ENCODE measurements at regions not wholly inside any gene's neighbourhood (a gene's known extent, or its start where the extent isn't known, plus 50 kb on each side); places are given as distances from the start of the nearest gene placed in this dataset.

GRCh38 chr4:13316354-13316753, 167.8 kb downstream of the RAB28 start:
- no peak for DNase-seq

GRCh38 chr4:13313856-13314255, 170.3 kb downstream of the RAB28 start:
- DNase-seq = no peak

DNA sequence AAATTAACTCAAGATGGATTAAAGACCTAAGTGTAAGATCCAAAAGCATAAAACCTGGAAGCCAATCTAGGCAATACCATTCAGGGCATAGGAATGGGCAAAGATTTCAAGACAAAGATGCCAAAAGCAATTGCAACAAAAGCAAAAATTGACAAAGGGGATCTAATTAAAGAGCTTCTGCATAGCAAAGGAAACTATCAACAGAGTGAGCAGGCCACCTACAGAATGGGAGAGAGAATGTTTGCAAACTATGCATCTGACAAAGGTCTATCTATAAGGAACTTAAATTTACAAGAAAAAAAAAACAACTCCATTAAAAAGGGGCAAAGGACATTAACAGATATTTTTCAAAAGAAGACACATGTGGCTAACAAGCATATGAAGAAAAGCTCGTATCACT, 171.9 kb downstream of the RAB28 start:
- DNase-seq = no peak

GRCh38 chr4:13309751-13310150, 174.4 kb downstream of the RAB28 start:
- no peak for DNase-seq

- DNase-seq = no peak
Observed at GRCh38 chr4:13306356-13306755, 177.8 kb downstream of the RAB28 start.

- no peak for DNase-seq
Observed at GRCh38 chr4:13302876-13303275, 181.3 kb downstream of the RAB28 start.

- DNase-seq = no peak
Observed at GRCh38 chr4:13299343-13299742, 184.8 kb downstream of the RAB28 start.

- DNase-seq = no peak
Observed at GRCh38 chr4:13298655-13299054, 185.5 kb downstream of the RAB28 start.

- DNase-seq = no peak
Observed at GRCh38 chr4:13296986-13297385, 187.2 kb downstream of the RAB28 start.

GRCh38 chr4:13294961-13295605, 189.1 kb downstream of the RAB28 start:
- DNase-seq = no peak

DNA sequence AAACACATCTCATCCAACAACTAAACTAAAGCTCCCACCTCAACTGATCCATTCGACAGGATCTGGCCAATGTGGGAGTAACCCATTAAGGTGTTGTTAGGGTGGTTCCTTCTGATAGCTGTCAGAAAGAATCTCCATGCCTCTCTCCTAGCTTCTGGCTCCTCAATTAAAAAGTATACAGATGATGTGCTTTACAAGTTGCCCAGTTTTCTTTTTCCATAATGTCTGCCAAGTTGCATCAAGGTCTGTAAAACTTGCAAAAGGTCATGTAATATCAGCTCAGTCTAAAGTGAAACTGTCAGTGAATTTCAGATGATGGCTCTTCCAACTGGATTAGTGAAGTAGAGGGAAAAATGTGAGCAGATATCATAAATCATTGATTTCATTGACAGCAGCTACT, 191.8 kb downstream of the RAB28 start:
- no peak for DNase-seq

- no peak for DNase-seq
Observed at GRCh38 chr4:13289391-13289790, 194.7 kb downstream of the RAB28 start.

- no peak for DNase-seq
Observed at GRCh38 chr4:13285336-13285735, 198.8 kb downstream of the RAB28 start.

DNA sequence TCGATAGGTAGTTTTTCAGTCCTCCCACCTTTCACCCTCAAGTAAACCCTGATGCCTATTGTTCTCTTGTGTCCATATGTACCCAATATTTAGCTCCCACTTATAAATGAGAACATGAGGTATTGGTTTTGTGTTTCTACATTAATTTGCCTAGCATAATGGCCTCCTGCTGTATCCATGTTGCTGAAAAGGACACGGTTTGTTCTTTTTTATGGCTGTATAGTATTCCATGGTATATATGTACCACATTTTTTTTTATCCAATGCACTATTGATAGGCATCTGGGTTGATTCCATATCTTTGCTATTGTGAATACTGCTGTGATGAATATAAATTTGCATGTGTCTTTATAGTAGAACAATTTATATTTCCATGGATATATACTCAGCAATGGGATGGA, 199.2 kb downstream of the RAB28 start:
- DNase-seq = no peak

GRCh38 chr4:13276357-13276756, 207.8 kb downstream of the RAB28 start:
- DNase-seq = no peak

- no peak for DNase-seq
Observed at GRCh38 chr4:13268703-13269102, 215.4 kb downstream of the RAB28 start.

DNA sequence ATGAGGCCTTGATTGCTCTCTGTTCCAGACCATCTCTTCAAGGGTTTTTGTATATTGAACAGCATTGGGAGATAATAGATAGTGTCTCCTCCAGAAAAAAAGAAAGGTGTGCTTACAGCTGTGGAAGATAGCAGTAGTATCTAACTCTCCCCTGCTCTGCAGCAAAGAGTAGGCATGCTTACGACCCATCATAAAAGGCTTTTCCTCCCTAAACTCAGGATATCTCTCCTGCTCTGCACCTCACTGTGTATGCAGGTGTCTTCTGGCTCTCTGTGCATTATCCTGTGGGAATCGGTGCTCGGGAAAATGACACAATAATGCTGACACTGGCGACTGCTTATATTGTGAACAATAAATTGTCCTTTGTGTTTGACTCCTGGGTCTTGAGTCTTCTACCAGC, 216.0 kb downstream of the RAB28 start:
- DNase-seq = no peak

DNA sequence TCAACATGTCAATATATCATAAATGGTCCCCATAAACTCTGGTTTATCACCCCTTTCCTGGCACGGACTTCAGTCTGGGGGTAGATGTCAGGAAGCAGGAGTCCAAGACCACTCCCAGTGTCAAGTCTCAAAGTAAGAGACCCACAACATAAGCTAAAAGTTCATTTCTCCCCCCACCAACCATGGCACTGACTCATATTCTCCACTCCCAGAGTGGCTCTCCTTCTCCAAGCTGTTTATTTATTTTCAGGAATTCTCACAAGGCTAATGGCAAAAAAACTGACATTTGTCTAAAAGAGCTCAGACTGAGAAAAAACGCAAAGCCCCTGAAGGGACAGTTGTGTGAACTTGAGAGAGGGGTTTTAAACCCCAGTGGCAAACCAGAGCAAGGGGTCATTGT, 217.0 kb downstream of the RAB28 start:
- DNase-seq = no peak

- DNase-seq = no peak
Observed at GRCh38 chr4:13266687-13267086, 217.5 kb downstream of the RAB28 start.

DNA sequence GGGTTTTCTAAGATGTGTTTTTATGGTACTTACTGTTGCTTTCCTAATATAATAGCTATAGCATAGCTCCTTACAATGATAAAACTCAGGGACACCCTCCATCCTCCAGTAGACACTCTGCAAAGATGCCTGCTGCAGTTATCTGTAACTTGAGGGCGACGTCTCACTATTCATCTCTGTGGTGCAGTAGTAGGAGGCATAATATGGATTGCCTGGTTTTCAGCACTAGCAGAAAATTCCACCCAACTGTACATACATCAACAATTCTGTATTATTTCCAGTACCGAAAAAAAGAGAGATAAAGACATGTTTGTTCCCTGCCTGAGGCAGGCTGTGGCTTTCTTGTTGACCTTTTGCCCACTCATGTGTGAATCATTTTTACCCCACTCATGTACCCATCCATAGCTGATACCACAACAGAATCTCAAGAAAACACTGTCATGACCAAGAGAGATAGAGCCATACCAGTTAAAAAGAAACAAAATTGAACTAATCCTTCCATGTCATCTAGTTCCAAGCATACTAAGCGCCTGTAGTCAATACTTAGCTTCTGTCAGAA, 220.1 kb downstream of the RAB28 start:
- DNase-seq = no peak

- no peak for DNase-seq
Observed at GRCh38 chr4:13262816-13263215, 221.3 kb downstream of the RAB28 start.

DNA sequence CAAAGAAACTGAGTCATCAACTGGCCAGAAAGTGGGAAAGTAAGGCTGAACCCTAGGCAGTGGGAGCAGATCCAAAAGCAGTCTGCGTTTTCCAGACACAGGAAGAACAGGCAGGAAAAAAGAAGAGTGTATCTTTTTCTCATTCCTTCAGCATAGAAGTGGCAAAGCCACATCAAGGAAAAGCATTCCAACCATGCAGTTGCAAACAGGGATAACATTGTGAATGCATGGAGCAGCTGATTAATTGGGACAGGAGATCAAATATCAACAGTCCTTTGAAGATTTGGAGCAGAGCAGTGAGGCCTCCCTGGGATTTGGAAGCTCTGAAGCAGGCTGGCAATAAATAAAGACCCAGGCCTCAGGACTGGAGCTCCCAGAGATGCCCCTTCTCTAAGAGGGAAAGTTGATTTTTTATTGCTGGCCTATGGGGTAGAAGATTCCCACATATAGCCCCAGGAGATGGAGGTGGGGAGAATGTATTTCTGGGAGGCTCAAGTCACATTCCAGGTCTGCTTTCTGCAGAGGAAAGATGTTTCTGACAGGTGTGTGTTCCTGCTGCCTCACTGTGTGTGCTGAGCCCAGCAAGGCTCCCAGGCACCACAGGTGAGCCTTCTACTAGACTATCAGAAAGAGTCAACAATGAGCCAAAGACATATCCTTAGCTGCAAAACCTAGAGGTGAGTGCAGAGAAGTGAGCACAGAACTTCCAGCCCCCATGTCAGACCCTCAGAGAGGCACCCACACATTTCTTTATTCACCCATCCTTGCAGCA, 222.5 kb downstream of the RAB28 start:
- DNase-seq = no peak

DNA sequence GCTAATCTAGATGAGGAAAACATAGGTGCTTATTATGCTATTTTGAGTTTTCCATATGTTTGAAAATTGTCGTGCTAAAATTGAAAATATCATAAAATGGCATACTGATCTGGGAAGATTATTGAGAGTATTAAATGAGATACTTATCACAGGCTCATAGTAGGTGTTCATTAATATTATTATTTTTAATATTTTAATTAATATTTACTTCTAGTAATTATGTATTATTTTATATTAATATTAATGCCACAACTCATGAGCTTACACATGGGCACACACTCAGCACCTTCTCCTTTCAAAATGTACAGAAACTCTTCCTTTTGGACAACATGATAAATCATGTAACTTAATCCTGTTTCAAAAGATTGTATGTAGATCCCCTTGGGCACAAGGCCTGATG, 223.6 kb downstream of the RAB28 start:
- no peak for DNase-seq

DNA sequence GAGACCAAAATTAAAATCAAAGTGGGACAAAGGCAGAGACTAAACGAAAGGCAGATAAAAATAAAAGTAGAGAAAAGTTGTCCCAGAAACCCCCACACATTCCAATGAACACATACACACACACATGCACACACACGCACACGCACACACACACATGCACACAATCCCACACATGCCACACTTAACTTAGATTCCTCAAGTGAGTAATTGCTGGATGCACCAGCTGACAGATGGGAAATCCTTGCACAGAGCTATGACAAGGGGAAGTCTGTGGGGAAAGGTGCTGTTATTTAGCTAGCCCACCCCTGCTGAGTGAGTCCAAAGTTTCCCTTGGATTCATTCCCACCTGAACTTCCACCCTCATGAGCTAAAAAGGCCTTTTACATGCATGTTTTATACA, 233.9 kb downstream of the RAB28 start:
- no peak for DNase-seq
